H1 (cell line): ENCODE measurements at regions not wholly inside any gene's neighbourhood (a gene's known extent, or its start where the extent isn't known, plus 50 kb on each side); places are given as distances from the start of the nearest gene placed in this dataset.

Experiments used
- CTCF ChIA-PET: fragments of 300-600 bp; sonication (Branson Sonifier 250); formaldehyde crosslinking; loops from one replicate; lab custom pipeline; 2021; ENCODE audit not compliant: partially characterized antibody; lab: Charles Lee
- POLR2A ChIA-PET: fragments of 300-600 bp; sonication (Branson Sonifier 250); formaldehyde crosslinking; loops from one replicate; lab custom pipeline; 2021; ENCODE audit warnings: inconsistent platforms; ENCODE audit not compliant: partially characterized antibody; lab: Charles Lee
- DNase-seq, 2 experiments: peaks; one replicate each; pipeline versions ENCODE4 v3.0.0 to v3.0.0-alpha.2; 2010 to 2022; ENCODE audit warnings: low spot score in 2 of 2, low read depth in 1 of 2, mixed read lengths in 1 of 2
- FAIRE-seq: peaks from 2 replicates; lab custom pipeline; 2011; peaks lifted over from hg19 to GRCh38; lab: Jason Lieb, UNC
- H2AFZ ChIP-seq: 2 replicates; pipeline ENCODE4 v1.8.1; 2012; ENCODE audit warnings: low read length, inconsistent platforms
- H2AK5ac ChIP-seq: 2 replicates; pipeline ENCODE4 v1.6.1; 2013; ENCODE audit warnings: low read depth, low read length
- H2BK120ac ChIP-seq: replicated peaks from 2 replicates; pipeline ENCODE3; 2013; ENCODE audit warnings: low read depth, low read length, inconsistent platforms
- H2BK12ac ChIP-seq: 2 replicates; pipeline ENCODE4 v1.6.1; 2013; ENCODE audit warnings: low read depth, low read length
- H2BK15ac ChIP-seq: 2 replicates; pipeline ENCODE4 v1.6.1; 2013; ENCODE audit warnings: low read length
- H2BK20ac ChIP-seq: 2 replicates; pipeline ENCODE4 v1.6.1; 2013; ENCODE audit warnings: low read length
- H2BK5ac ChIP-seq: 2 replicates; pipeline ENCODE4 v1.6.1; 2013; ENCODE audit warnings: low read depth, low read length
- H3K14ac ChIP-seq: 2 replicates; pipeline ENCODE4 v1.6.1; 2013; ENCODE audit warnings: inconsistent platforms; ENCODE audit not compliant: insufficient read length
- H3K18ac ChIP-seq: 2 replicates; pipeline ENCODE4 v1.6.1; 2013; ENCODE audit warnings: low read length; ENCODE audit errors: extremely low read depth
- H3K23ac ChIP-seq: 2 replicates; pipeline ENCODE4 v1.6.1; 2013; ENCODE audit warnings: inconsistent platforms; ENCODE audit not compliant: insufficient read length
- H3K23me2 ChIP-seq: 2 replicates; pipeline ENCODE4 v1.6.1; 2013; ENCODE audit warnings: low read depth, low read length
- H3K27ac ChIP-seq: 2 replicates; pipeline ENCODE4 v1.6.1; 2011; ENCODE audit warnings: low read depth, low read length, inconsistent platforms
- H3K27me3 ChIP-seq, 4 experiments: replicated peaks in 1 of 4; 1 replicate in 1 of 4; 2 replicates in 3 of 4; pipeline versions ENCODE4 v1.6.1 to v1.8.1; 2011 to 2013; ENCODE audit warnings: low read length in 3 of 4, mild to moderate bottlenecking in 3 of 4, inconsistent platforms in 2 of 4, mixed read lengths in 2 of 4, moderate library complexity in 1 of 4; ENCODE audit not compliant: control insufficient read depth in 3 of 4, insufficient read depth in 3 of 4; ENCODE audit errors: extremely low read depth in 1 of 4
- H3K36me3 ChIP-seq, 4 experiments: 2 replicates each; pipeline versions ENCODE4 v1.6.1 to v1.8.1; 2011 to 2013; ENCODE audit warnings: mild to moderate bottlenecking in 4 of 4, low read length in 3 of 4, moderate library complexity in 2 of 4, control low read depth in 1 of 4, inconsistent platforms in 1 of 4; ENCODE audit not compliant: insufficient read depth in 4 of 4, control insufficient read depth in 2 of 4
- H3K4ac ChIP-seq: replicated peaks from 2 replicates; pipeline ENCODE3; 2013; ENCODE audit warnings: low read length, low read depth, mixed read lengths, inconsistent platforms; ENCODE audit not compliant: insufficient read length
- H3K4me1 ChIP-seq, 4 experiments: replicated peaks in 1 of 4; 1 replicate in 1 of 4; 2 replicates in 3 of 4; pipeline versions ENCODE4 v1.6.1 to v1.8.1; 2011 to 2013; ENCODE audit warnings: low read length in 3 of 4, inconsistent platforms in 2 of 4, mixed read lengths in 1 of 4; ENCODE audit not compliant: insufficient read depth in 4 of 4, control insufficient read depth in 3 of 4
- H3K4me2 ChIP-seq, 2 experiments: 2 replicates each; pipeline versions ENCODE4 v1.6.1 to v1.8.1; 2011 to 2013; ENCODE audit warnings: low read depth in 2 of 2, low read length in 2 of 2, control low read depth in 1 of 2, inconsistent platforms in 1 of 2, mild to moderate bottlenecking in 1 of 2; ENCODE audit not compliant: insufficient read depth in 1 of 2
- H3K4me3 ChIP-seq, 4 experiments: fragments of 200-600, 300-600 bp in 1 of 4; sonication (generic), shearing (Covaris generic), sonication (Bioruptor Twin) in 1 of 4; 2 replicates each; pipeline versions ENCODE4 v1.5.1 to v1.8.1; 2011 to 2016; ENCODE audit warnings: low read length in 4 of 4, low read depth in 3 of 4, control low read depth in 2 of 4, inconsistent platforms in 2 of 4, mild to moderate bottlenecking in 2 of 4, mixed read lengths in 1 of 4, moderate library complexity in 1 of 4; ENCODE audit not compliant: insufficient read depth in 2 of 4; ENCODE audit errors: extremely low read depth in 1 of 4
- H3K56ac ChIP-seq: replicated peaks from 2 replicates; pipeline ENCODE3; 2013; ENCODE audit warnings: low read depth, mild to moderate bottlenecking, mixed read lengths, low read length, inconsistent platforms; ENCODE audit not compliant: insufficient read length
- H3K79me1 ChIP-seq: 2 replicates; pipeline ENCODE4 v1.6.1; 2013; ENCODE audit warnings: low read depth, low read length, control low read depth
- H3K79me2 ChIP-seq, 2 experiments: 2 replicates each; pipeline versions ENCODE4 v1.6.1 to v1.8.1; 2012 to 2013; ENCODE audit warnings: low read length in 2 of 2, mild to moderate bottlenecking in 2 of 2, inconsistent platforms in 1 of 2; ENCODE audit not compliant: insufficient read depth in 2 of 2, control insufficient read depth in 1 of 2
- H3K9ac ChIP-seq, 4 experiments: replicated peaks in 1 of 4; 1 replicate in 1 of 4; 2 replicates in 3 of 4; pipeline versions ENCODE4 v1.6.1 to v1.8.1; 2011 to 2013; ENCODE audit warnings: low read depth in 3 of 4, low read length in 3 of 4, control low read depth in 2 of 4, mild to moderate bottlenecking in 2 of 4, moderate library complexity in 2 of 4, inconsistent platforms in 1 of 4; ENCODE audit errors: extremely low read depth in 1 of 4
- H3K9me3 ChIP-seq, 2 experiments: 2 replicates each; pipeline versions ENCODE4 v1.6.1 to v1.8.1; 2012 to 2013; ENCODE audit warnings: mild to moderate bottlenecking in 2 of 2, moderate library complexity in 2 of 2, control low read depth in 1 of 2, inconsistent platforms in 1 of 2, low read depth in 1 of 2, low read length in 1 of 2, mixed read lengths in 1 of 2; ENCODE audit not compliant: insufficient read depth in 2 of 2
- H4K20me1 ChIP-seq, 2 experiments: replicated peaks in 1 of 2; 2 replicates each; pipeline versions ENCODE3 to v1.8.1; 2011 to 2013; ENCODE audit warnings: inconsistent platforms in 2 of 2, low read length in 2 of 2, mild to moderate bottlenecking in 1 of 2; ENCODE audit not compliant: insufficient read depth in 2 of 2, control insufficient read depth in 1 of 2
- H4K5ac ChIP-seq: 2 replicates; pipeline ENCODE4 v1.6.1; 2013; ENCODE audit warnings: low read length, low read depth, mixed read lengths, inconsistent platforms; ENCODE audit not compliant: insufficient read length
- H4K8ac ChIP-seq: 2 replicates; pipeline ENCODE4 v1.8.0; 2013; ENCODE audit warnings: mild to moderate bottlenecking, moderate library complexity, low read length, inconsistent platforms; ENCODE audit not compliant: insufficient read depth; ENCODE audit errors: extremely low read depth
- H4K91ac ChIP-seq: replicated peaks from 2 replicates; pipeline ENCODE3; 2013; ENCODE audit warnings: low read length, mixed read lengths, inconsistent platforms; ENCODE audit not compliant: insufficient read length
- CREB1 ChIP-seq: IDR thresholded peaks from 2 replicates; pipeline ENCODE4 v1.6.1; 2012; ENCODE audit warnings: inconsistent platforms
- KDM4A ChIP-seq: IDR thresholded peaks from one replicate; pipeline ENCODE4 v1.7.1; 2012; ENCODE audit warnings: low read depth, mild to moderate bottlenecking, moderate library complexity, low read length, inconsistent platforms; ENCODE audit not compliant: severe bottlenecking
- RNF2 ChIP-seq: fragments of 200-900, 300-1000 bp; sonication (generic); IDR thresholded peaks from 2 replicates; pipeline ENCODE4 v1.7.1; 2016; ENCODE audit warnings: borderline replicate concordance, low read depth, mild to moderate bottlenecking, antibody characterized with exemption, low read length; ENCODE audit not compliant: poor library complexity, severe bottlenecking; ENCODE audit errors: missing control alignments
- WGBS, 2 experiments: shearing (Covaris generic) in 1 of 2; methylation state at CpG; one replicate each; pipeline versions ENCODE4 v1.1.6 to v1.1.7; 2013 to 2015; ENCODE audit warnings: low lambda C conversion rate in 2 of 2, mixed read lengths in 2 of 2, inconsistent platforms in 1 of 2, low coverage in 1 of 2, missing lambda C conversion rate in 1 of 2; ENCODE audit not compliant: insufficient replicate concordance in 2 of 2, insufficient coverage in 1 of 2, insufficient read length in 1 of 2; ENCODE audit errors: extremely low coverage in 1 of 2, missing lambda C conversion rate in 1 of 2; 5-methylcytosine and 5-hydroxymethylcytosine counted together

DNA sequence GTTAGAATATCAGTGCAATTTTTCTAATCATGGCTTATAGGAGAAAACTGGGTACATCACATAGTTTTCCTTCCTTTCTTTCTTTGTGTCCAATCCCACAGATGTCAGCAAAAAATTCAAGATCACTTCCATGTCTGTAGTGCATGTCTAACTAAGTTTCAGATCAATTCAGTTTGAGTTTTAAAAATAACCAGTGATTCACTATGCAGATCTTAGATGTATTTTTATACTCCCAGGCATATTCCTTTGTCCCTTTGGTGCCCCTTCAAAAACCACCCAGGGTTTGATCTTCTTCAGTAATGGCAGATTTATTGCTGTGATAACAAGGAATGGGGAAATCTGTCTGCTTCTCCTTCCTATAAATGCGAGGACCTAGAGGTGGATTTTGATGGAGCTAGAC is 915.6 kb downstream of the METTL15 start:
- 100% methylated on average over 1 of the region's 1 CpG; no CpG with 5 or more reads in 1 of the 2 experiments for WGBS, 2 experiments
- Histone ChIP-seq H2BK12ac (no peak overlapping the region), H2AK5ac (no peak overlapping the region), H3K56ac (no peak overlapping the region), H3K18ac (no peak overlapping the region), H3K9me3 (peaks cover 0 to 8% of the 10 kb centered on the region in 2 experiments; a peak in 3 of 4 replicates), H2BK5ac (no peak overlapping the region), H3K4ac (no peak overlapping the region), H3K4me3 (no peak overlapping the region), H3K23ac (no peak overlapping the region), H4K91ac (no peak overlapping the region), H3K79me2 (no peaks in the 10 kb centered on the region), H4K20me1 (no peaks in the 10 kb centered on the region), H3K23me2 (no peaks in the 10 kb centered on the region), H2AFZ (no peak overlapping the region), H4K8ac (no peak overlapping the region), H3K27me3 (no peaks in the 10 kb centered on the region), H3K79me1 (no peaks in the 10 kb centered on the region), H3K9ac (no peak overlapping the region), H4K5ac (no peak overlapping the region), H2BK20ac (no peak overlapping the region), H2BK15ac (no peak overlapping the region), H2BK120ac (no peak overlapping the region), H3K4me2 (no peak overlapping the region), H3K27ac (no peak overlapping the region), H3K4me1 (no peaks in the 10 kb centered on the region; a peak in 1 of 7 replicates), H3K36me3 (no peaks in the 10 kb centered on the region; a peak in 1 of 8 replicates), H3K14ac (no peak overlapping the region)
- TF ChIP-seq RNF2 (no peak), CREB1 (no peak), KDM4A (no peak)
- CTCF ChIA-PET, result interaction anchor here (0.6 kb wide), 1 partner anchor 16 kb away, joined by 3 read pairs; no protein-coding TSS in a partner anchor
- POLR2A ChIA-PET, result no interaction called here
- FAIRE-seq (no peak), DNase-seq (no peak)
